NCI-H345 treated with DMSO at 0.1 percent for 48 hours (cell line): ENCODE measurements at regions not wholly inside any gene's neighbourhood (a gene's known extent, or its start where the extent isn't known, plus 50 kb on each side); places are given as distances from the start of the nearest gene placed in this dataset.

Source experiments
- DNase-seq: peaks from one replicate; lab custom pipeline; 2025; ENCODE audit not compliant: unreplicated experiment; lab: John Stamatoyannopoulos, UW

DNA sequence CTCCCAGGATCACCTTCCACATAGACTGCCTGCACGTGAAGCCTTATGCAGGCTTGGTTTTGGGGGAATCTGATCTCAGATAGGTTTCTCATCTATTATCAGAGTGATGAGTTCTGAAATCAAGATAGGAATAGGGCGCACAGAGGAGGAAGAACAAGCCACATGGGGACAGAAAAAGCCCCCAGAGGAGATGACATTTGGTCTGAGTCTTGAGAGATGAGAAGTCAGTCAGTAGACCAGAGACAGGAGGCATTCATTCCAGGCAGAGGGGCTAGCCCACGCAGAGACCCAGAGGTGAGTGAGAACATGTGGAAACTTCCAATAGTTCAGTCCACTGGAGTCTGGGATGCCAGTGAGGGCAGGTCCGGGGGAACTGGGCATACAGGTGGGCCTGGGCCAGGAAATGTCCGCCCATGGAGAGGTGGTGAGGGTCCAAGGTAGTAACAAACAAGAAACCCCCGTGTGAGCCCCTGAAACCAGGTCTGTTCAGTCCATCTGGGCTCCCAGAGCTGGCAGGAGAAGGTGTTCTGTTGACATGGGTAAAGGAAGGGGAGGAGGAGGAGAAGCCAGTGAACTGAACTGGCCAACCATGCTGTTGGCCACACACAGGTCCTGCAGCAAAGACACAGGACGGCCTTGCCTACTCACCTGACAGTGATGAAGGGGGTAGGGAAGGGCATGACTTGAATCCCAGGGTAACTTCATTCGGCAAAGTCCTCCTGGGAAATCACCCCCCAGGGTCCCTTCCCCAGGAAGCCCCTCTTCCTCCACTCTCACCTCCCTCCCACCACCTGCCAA, 69.3 kb upstream of the SMNDC1 start:
- DNase-seq: no peak

DNA sequence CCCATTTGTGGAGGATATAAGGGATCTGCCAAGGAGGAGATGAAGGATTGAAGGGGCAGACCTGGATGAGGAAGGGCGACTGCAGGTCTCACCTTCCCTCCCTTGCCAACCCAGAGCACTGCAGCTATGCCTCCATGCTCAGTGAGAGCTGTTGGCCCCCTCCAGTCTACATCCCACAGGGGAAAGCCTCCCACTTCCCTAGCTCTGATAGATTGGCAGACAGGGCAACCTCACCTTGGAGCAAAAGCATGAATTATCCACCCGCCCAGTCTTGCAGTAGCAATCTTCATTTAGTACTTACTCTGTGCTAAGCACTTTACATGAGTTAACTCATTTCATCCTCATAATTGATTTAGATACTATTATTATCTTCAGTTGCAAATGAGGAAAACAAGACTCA, 70.4 kb upstream of the SMNDC1 start:
- DNase-seq: no peak

DNA sequence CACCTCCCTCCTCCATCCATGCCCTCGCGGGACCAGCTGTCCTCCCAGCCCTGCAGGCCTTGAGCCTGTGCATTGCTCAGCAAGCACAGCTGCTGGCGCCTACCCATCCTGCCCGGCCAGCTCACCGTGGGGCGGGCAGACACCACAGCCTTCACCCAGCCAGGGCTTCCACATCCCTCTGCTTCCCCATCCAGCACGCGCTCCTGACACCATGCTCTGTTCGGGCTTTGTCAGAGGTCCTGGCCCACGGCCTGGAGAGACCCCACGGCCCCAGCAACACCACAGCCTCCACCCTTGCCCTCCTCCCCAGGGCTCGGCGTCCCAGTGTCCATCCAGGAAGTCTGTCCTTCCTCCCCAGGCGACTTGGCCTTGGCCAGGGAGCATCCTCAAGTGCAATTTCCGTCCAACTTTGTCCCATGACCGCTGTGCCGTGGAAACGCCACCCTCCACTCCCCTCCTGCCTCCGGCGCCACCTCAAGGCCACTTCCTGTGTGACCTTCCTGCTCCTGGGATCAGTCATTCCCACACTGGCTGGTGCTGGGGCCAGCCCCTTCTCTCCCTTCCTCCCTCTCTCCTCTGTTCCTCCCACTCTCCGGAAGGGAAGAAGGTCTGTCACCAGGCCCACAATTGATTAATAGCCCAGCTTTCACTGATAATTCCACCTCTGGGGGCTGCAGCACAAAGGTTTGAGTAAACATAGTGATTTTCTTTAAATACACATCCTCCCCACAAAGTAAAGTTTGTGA, 71.5 kb upstream of the SMNDC1 start:
- no peak for DNase-seq

DNA sequence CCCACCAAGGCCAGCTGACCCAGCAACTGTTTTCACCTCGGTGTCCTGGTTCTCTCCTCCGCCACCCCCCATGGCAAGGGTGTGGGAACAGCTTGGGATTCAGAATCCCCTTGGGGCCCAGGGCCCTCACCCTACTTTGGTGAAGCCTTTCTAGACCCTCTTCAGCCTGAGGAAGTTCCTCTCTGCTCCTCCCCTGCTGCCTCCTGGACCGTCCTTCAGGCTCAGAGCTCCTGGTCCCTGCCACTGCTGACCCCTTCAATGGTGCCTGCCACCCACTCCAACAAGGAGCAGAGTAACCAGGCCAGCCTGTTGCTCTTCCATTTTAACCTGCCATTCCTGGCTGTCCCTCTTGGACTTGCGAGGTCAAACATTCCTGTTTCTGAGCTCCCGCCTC, 72.0 kb upstream of the SMNDC1 start:
- no peak for DNase-seq

DNA sequence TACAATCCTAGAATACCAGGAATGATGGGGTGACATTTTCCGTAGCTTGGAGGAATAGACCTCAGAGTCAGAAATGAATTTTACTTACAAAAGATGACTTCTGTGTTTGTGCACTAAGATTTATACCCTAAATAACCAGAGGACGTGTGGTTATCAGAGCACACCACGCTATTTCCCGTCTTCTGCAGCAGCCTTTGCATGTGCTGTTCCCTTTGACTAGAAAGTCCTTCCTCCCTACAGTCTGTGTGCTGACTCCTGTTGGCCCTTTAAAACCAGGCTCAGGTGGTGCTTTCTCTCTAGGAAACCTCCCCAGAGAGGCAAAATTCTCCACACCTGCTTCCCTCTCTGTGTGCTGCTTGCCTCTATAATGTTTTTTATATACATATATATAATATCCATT, 73.3 kb upstream of the SMNDC1 start:
- no peak for DNase-seq

DNA sequence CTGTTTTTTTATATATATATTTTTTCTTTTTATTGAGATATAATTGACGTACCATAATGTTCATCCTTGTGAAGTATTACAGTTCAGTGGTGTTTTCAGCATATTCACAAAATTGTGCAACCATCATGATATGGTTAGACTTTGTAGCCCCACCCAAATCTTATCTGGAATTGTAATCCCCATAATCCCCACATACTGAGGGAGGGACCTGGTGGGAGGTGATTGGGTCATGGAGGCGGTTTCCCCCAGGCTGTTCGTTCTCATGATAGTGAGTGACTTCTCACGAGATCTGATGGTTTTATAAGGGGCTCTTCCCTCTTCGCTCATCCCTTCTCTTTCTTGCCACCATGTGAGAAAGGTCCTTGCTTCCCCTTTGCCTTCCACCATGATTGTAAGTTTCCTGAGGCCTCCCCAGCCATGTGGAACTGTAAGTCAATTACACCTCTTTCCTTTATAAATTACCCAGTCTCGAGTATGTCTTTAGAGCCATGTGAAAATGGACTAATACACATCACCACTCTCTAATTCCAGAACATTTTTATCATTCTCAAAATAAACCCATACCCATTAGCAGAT, 73.9 kb upstream of the SMNDC1 start:
- no peak for DNase-seq

DNA sequence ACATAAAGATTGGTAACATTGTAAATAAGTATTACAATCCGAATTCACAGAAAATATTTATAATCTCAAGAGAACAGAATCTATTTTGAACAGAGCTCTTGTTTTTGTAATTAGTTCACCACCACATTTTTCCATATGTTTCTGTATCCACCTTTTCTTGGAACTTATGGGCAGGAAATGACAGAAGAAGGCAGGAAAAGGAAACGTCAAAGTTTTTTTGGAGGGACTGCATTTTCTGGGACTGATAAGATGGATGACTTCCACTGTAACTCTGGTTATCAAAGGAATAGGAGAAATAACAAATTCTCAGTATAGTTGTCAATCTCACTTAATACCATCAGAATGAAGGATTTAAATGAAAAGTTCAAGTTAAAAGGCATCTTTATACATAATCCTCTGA, 75.1 kb upstream of the SMNDC1 start:
- no peak for DNase-seq

DNA sequence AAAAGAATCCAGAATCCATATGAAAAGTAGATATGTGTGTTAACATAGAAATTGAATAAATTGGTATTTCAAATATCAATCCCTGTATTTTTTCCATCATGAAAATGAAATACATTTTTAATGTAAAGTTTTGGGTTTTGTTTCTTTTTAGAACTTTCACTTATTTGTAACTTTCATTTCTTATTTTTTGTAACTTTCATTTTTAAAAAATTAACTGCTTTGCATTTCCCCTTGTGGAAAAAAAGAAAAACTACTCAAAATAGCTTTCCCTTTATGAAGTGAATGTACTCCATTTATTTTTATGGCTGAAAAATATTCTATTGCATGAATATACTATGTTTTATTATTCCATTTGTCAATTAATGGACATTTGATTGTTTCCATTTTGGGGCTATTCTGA, 75.6 kb upstream of the SMNDC1 start:
- DNase-seq: no peak

DNA sequence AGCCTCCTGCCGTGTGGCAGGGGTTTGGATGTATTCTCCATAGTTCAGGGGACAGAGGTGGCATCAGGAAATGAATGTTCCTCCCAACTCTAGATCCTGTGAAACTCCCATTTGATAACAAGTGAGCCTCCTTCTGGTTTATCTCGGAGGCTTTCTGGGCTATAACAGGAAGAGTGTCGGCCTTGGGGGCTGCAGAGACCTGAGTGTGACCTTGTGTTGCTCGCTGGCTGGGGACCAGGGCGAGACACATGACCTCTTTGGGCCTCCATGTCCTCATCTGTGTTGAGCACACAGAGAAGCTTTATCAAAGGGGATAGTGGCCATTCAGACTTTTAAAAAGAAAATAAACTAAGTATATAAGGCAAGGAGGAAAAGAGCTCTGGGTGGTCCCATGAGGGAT, 78.0 kb upstream of the SMNDC1 start:
- DNase-seq: no peak

DNA sequence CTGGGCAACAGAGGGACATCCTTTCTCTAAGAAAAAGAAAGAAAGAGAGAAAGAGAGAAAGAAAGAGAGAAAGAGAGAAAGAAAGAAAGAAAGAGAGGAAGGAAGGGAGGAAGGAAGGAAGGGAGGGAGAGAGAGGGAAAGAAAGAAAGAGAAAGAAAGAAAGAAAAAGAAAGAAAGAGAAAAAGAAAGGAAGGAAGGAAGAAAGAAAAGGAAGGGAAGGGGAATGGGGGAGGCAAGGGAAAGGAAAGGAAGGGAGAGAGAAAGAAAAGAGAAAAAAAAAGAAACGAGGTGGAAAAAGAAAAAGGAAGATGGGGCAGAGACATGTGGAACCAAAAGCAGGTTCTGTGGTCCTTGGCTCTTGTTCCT, 82.9 kb upstream of the SMNDC1 start:
- no peak for DNase-seq

DNA sequence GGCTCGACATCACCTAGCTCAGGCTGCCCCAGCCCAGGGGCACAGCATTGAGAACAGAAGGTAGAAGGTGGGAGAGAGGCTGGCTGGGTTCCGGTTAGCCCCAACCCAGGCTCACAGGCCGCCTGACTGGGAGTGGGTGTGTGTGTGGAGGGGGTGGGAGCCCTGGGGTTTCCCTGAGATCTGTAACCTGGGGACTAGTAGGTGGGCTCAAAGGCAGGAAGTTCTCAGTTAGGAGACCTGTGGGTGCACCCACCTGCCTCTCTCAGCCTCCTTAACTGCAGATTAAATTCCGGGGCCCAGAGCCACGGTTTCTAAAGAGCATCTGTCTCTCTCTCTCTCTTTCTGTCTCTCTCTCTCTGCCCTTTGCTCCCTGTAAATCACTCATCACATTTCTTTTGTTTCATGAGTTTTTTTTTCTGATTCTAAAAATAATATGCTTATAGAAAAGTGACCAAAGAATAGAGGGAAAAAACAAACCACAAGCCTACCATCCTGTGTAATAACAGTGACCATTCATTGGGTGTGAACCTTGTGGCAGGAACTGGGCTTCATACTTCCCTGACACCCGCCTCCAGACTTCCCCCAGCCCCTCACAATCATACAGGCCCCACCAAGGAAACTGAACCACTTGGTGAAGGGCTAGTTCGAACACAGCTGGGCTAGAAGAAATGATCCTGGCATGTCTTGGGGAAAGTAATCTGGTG, 83.4 kb upstream of the SMNDC1 start:
- no peak for DNase-seq

DNA sequence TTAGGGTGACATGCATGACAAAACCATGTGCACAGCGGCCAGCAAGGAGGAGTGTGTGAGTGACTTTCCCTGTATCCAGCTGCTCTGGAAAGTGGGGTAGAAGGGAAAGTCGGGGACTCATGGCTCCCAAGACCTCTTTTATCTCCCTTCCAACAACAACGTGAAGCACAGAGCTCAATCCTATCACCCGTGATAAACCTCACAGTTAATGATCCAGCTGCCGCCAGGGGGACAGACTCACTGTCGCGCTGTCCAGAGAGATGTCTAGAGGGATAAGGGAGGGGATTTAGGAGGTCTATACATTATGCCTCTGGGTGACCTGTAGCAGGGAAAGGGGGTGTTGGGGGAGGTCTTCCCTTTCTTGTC, 84.0 kb upstream of the SMNDC1 start:
- no peak for DNase-seq

DNA sequence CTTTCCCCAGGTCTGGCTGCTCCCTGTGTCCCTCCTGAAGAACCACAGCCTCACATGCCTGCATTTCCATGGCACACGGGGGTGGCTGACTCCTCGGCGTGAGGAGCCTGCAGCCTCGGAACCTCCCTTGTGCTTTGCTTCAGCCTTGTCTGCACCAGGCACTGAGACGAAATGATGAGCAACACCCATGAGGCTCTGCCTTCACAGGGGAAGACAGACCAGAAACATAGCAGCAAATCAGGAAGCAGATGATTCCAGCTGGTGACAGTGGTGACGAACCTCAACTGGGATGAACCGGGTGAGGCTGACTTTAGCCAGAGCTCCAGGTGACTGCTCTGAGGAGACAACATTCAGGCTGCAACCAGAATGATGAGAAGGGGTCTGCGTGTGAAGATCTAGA, 84.5 kb upstream of the SMNDC1 start:
- DNase-seq: no peak

DNA sequence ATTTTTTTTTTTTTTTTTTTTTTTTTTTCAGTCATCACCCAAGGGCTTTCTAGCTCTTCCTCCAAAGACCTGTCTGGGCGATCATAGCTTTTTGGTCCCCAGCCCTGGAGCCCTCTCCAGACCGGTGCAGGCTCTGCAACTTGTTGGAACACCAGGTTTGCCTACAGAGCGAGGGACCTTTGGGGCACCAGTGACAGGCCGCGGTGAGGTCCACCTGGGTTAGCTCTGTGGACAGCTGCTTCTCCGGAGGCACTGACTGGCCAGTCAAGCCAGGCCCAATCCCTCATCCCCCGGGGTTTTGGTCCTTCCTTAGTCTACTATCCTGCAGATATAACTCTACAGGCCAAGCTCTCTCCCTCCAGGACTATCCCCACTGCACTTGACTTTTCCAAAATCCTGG, 86.8 kb upstream of the SMNDC1 start:
- no peak for DNase-seq

DNA sequence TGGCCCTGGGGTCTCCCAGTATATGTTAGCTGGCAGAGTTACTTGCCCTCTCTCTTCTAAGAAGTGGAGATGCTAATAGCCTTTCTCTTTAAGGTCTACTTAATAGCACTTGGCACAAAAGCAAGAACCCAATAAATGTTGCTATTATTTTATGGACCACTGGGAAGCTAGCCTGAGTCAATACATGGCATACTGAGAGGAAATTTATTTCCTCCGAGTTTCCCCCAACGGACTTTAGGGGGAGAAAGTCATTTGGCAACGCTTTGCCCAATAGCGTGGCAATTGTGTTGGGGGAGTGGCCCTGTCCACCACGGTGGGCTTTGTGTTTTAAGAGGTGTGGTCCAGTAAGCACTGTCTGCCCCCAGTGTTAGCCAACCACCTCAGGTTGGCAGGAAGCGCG, 87.4 kb upstream of the SMNDC1 start:
- DNase-seq: no peak

DNA sequence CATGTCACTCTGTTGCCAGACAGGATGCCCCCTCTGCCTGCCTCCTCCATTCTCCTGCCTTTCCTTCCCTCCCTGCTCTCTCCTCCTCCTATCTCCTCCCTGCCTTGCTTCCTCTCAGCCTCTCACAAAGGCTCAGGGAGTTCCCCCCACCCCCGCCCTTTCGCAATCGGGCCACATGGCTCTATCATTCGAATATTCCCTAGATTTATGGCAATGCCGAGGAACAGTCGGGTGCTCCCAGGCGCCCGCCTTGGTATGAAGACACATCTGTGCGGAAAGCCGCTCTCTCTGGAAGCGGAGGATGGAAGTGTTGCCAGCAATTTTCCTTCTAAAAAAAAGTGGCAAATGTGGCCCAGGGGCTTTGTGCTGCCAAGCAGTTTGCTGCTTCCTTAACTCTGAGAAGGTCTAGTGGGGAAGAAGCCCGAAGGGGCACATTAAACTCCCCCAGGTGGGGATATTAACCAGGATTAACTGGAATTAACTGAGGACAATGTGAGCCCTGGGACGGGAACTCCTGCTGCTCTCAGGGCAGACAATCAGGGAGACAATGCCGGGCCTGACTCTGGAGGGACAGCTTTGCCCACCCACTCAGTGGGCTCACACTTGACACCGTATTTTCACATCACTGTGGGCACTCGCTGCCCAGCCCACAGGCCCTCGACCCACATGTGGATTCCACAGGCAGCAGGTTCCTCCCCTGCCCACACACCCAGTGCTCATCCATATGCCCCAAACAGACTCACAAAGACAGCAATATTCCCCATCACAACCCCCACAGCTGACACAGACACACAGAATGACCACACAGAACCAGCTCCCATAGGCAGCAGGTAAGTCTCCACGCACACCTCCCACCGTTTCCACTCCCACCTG, 88.4 kb upstream of the SMNDC1 start:
- no peak for DNase-seq

DNA sequence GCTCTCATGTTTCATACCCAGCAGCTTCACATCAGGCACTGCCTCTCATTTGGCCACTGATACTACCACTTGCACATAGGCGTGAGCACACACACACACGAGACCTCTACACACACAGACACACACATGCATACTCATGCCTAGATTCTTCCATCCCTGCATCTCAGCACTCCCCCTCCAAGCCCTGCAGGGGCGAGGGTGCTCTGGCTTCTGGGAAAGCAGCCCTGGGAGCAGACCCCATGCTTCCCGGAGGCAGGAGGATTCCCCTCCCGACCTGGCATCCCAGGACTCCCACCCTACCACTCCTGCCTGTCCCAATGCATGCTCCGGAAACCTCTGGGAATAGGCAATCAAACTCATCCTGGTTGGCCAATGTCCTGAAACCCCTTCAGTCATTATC, 89.1 kb upstream of the SMNDC1 start:
- DNase-seq: no peak

DNA sequence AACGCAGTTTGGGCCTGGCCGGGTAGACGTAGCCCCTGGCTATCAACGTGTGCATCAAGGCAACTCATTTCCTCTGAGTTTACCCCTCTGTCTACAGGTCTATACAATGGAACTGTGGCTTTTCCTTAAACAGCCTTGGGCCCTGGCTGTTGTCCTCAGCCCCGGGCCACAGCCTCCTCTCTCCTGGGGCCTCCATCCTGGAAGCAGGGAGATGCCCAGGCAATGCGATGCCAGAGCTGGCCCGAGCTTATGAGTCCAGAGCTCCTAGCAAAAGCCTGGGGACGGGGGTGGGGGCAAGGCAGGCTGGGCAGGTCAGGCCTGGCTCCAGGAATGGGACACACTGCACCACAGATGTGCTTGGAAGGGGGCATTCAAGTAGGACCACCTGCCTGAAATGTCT, 89.6 kb upstream of the SMNDC1 start:
- no peak for DNase-seq

DNA sequence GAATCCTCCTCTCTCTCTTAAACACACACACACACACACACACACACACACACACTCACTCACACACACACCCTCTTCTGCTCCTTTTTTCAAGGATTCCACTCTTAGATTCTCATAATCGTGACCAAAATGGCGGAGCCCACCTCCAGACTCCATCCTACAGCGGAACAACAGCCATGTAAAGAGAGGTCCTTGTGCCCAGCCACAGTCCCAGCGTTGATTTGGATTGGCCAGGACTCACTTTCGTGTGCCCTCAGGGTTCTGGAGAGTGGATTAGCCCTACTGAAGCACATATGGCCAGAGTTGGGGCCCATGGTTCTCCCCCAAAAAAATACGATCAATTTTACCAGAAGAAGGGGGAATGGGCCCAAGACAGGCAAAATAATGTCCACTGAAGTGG, 90.2 kb upstream of the SMNDC1 start:
- no peak for DNase-seq

DNA sequence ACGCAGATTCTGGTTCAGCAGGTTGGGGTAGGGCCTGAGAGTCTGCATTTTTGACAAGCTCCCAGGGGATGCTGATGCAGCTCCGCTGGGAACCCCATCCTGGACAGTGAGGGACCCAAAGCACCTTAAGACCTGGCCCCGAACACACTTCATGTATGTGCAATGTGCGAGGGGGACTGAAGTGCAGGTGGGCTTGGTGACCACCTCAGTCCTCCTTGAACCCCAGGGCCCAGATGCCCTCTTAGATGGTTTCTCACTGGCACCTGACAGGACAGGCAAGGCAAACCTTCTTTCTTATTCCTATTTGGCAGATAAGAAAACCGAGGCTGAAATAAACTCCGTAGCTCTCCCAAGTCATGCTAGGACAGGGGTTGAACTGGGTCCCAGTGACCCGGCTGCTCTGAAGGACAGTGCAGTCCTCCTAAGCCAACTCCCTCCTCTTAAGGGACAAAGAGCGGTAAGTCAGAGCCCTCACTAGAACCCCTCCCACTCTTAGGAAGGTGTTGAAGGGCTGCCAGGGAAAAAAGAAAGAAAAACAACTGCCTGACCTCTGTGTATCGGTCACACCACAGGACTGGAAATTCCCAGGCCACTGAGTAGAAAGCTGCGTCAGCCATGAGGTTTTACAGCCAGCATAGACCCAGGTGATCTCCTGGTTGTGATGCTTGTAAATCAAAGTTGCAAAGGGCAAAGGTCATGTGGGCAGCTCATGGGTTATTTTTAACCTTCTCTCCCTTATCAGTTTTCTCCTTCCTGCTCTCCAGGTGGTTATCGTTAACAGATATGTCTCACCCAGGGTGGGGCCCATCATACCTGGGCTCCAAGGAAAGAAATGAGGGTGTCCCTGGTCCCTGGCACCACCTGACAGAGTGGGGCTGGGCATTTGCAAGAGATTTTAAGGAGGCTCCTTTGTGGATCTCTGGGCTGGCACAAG, 90.9 kb upstream of the SMNDC1 start:
- no peak for DNase-seq
